ENCODE measurements at regions not wholly inside any gene's neighbourhood (a gene's known extent, or its start where the extent isn't known, plus 50 kb on each side); places are given as distances from the start of the nearest gene placed in this dataset.

DNA sequence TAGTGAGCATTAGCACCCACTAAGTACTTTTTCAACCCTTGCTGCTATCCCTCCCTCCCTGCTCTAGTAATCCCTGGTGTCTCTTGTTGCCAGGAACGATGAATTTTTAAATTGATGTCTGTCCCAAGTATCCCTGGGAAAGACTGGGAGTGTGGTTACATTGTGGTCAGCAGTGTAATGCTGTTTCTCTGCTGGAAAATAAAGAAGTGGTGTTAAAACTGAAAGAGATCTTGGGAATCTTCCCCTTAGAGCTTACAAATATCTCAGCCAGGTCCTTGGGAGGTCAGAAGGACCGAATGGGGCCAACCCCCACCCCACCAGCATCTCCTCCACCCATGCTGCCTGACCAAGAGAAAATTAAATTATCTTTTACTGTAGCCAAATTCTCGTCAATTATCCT lies 174.5 kb upstream of the MXRA5 start:
- TF ChIP-seq ZNF274 (IDR thresholded peaks at IDR 0.05; ENCODE audit: low read depth, low read length) = no peak
- TF ChIP-seq YY1 (IDR thresholded peaks at IDR 0.05; ENCODE audit: insufficient read depth, insufficient read length) = no peak
- no peak for TF ChIP-seq SUZ12 (IDR thresholded peaks at IDR 0.05; ENCODE audit: extremely low read depth, insufficient read depth, insufficient read length)

Measured in NT2/D1 (cell line).